HEK293 (cell line): ENCODE measurements at regions not wholly inside any gene's neighbourhood (a gene's known extent, or its start where the extent isn't known, plus 50 kb on each side); places are given as distances from the start of the nearest gene placed in this dataset.
A peak's percentile ranks its signal among the peaks of the same experiment; 100 is the strongest.
"Not testable (repeated sequence)": the region's sequence is repeated elsewhere in the genome, so short reads cannot be mapped to it uniquely, and the experiment has no call there.

Source experiments
- CTCF ChIA-PET: fragments of 350-600 bp; formaldehyde crosslinking; extraction: SDS; loops from one replicate; lab custom pipeline; 2021; ENCODE audit warnings: antibody characterized with exemption; lab: Yijun Ruan, JAX
- POLR2A ChIA-PET: fragments of 300-600 bp; formaldehyde crosslinking; extraction: SDS; loops from one replicate; lab custom pipeline; 2020; ENCODE audit warnings: antibody characterized with exemption, inconsistent platforms; lab: Yijun Ruan, JAX
- H3K27ac ChIP-seq: fragments of 200-500 bp; sonication (Bioruptor generic); 2 replicates; pipeline ENCODE4 v1.5.1; 2014; ENCODE audit warnings: low read depth, low read length, control low read depth, inconsistent platforms; ENCODE audit errors: extremely low read depth
- H3K36me3 ChIP-seq, 2 experiments: fragments of 200-500 bp in 1 of 2; sonication (Bioruptor generic) in 1 of 2; 1 replicate in 1 of 2; 2 replicates in 1 of 2; pipeline ENCODE4 v1.5.1; 2014 to 2017; ENCODE audit warnings: inconsistent platforms in 2 of 2, low read length in 2 of 2; ENCODE audit not compliant: control insufficient read depth in 2 of 2, insufficient read depth in 1 of 2
- H3K4me1 ChIP-seq: fragments of 200-500 bp; sonication (Bioruptor generic); 2 replicates; pipeline ENCODE4 v1.5.1; 2014; ENCODE audit warnings: mild to moderate bottlenecking, low read length, inconsistent platforms; ENCODE audit not compliant: control insufficient read depth, insufficient read depth
- H3K4me3 ChIP-seq: 2 replicates; pipeline ENCODE4 v1.5.1; 2011; ENCODE audit warnings: low read depth, mild to moderate bottlenecking, control low read depth, low read length, moderate library complexity
- H3K9me3 ChIP-seq: fragments of 200-500 bp; sonication (Bioruptor generic); 2 replicates; pipeline ENCODE4 v1.5.1; 2014; ENCODE audit warnings: low read depth, low read length, inconsistent platforms; ENCODE audit not compliant: control insufficient read depth, insufficient read depth
- KLF1 ChIP-seq: fragments of 450-650 bp; formaldehyde crosslinking; IDR thresholded peaks from 2 replicates; pipeline ENCODE4 v1.5.1; 2016; ENCODE audit warnings: missing biosample characterization, missing genetic modification characterization
- MZF1 ChIP-seq: fragments of 450-650 bp; formaldehyde crosslinking; IDR thresholded peaks from 2 replicates; pipeline ENCODE4 v1.5.1; 2017; ENCODE audit warnings: missing biosample characterization, missing genetic modification characterization, borderline replicate concordance
- OSR2 ChIP-seq: fragments of 450-650 bp; formaldehyde crosslinking; IDR thresholded peaks from 2 replicates; pipeline ENCODE4 v1.5.1; 2016; ENCODE audit warnings: missing biosample characterization, missing genetic modification characterization
- REPIN1 ChIP-seq: fragments of 450-650 bp; formaldehyde crosslinking; IDR thresholded peaks from 2 replicates; pipeline ENCODE4 v1.5.1; 2017; ENCODE audit warnings: missing biosample characterization, missing genetic modification characterization, low read depth
- ZFHX2 ChIP-seq: fragments of 450-650 bp; formaldehyde crosslinking; conservative IDR thresholded peaks from 2 replicates; pipeline ENCODE4 v1.5.1; 2016; ENCODE audit warnings: missing biosample characterization, missing genetic modification characterization
- ZNF121 ChIP-seq: fragments of 450-650 bp; formaldehyde crosslinking; IDR thresholded peaks from 2 replicates; pipeline ENCODE4 v1.5.1; 2016; ENCODE audit warnings: missing biosample characterization, missing genetic modification characterization
- ZNF146 ChIP-seq: fragments of 450-650 bp; formaldehyde crosslinking; IDR thresholded peaks from 2 replicates; pipeline ENCODE4 v1.5.1; 2016; ENCODE audit warnings: missing biosample characterization, missing genetic modification characterization
- ZNF169 ChIP-seq: fragments of 450-650 bp; formaldehyde crosslinking; IDR thresholded peaks from 2 replicates; pipeline ENCODE4 v1.5.1; 2016; ENCODE audit warnings: missing biosample characterization, missing genetic modification characterization
- ZNF19 ChIP-seq: fragments of 450-650 bp; formaldehyde crosslinking; IDR thresholded peaks from 2 replicates; pipeline ENCODE4; 2016; ENCODE audit warnings: missing biosample characterization, missing genetic modification characterization, low read depth
- ZNF292 ChIP-seq: fragments of 450-650 bp; formaldehyde crosslinking; IDR thresholded peaks from 2 replicates; pipeline ENCODE4 v1.5.1; 2016; ENCODE audit warnings: low read depth, missing biosample characterization, missing genetic modification characterization, borderline replicate concordance
- ZNF350 ChIP-seq: fragments of 450-650 bp; formaldehyde crosslinking; IDR thresholded peaks from 2 replicates; pipeline ENCODE4 v1.5.0; 2017; ENCODE audit warnings: missing biosample characterization, mild to moderate bottlenecking, missing genetic modification characterization
- ZNF37A ChIP-seq: fragments of 450-650 bp; IDR thresholded peaks from 2 replicates; pipeline ENCODE4 v1.5.1; 2018; ENCODE audit warnings: missing biosample characterization, missing genetic modification characterization
- ZNF394 ChIP-seq: fragments of 450-650 bp; formaldehyde crosslinking; IDR thresholded peaks from 2 replicates; pipeline ENCODE4 v1.5.1; 2016; ENCODE audit warnings: missing biosample characterization, missing genetic modification characterization, mild to moderate bottlenecking, moderate library complexity, borderline replicate concordance
- ZNF521 ChIP-seq: fragments of 450-650 bp; formaldehyde crosslinking; IDR thresholded peaks from 2 replicates; pipeline ENCODE4 v1.5.1; 2017; ENCODE audit warnings: missing biosample characterization, mild to moderate bottlenecking, missing genetic modification characterization
- ZNF555 ChIP-seq: fragments of 450-650 bp; formaldehyde crosslinking; conservative IDR thresholded peaks from 2 replicates; pipeline ENCODE4 v1.5.1; 2017; ENCODE audit warnings: missing biosample characterization, mild to moderate bottlenecking, missing genetic modification characterization, inconsistent platforms
- ZNF560 ChIP-seq: fragments of 450-650 bp; formaldehyde crosslinking; IDR thresholded peaks from 2 replicates; pipeline ENCODE4 v1.5.1; 2017; ENCODE audit warnings: missing biosample characterization, missing genetic modification characterization, borderline replicate concordance
- ZNF660 ChIP-seq: fragments of 450-650 bp; IDR thresholded peaks from 2 replicates; pipeline ENCODE4 v1.5.1; 2018; ENCODE audit warnings: missing biosample characterization, mild to moderate bottlenecking, missing genetic modification characterization
- ZNF701 ChIP-seq: fragments of 450-650 bp; formaldehyde crosslinking; IDR thresholded peaks from 2 replicates; pipeline ENCODE4 v1.5.1; 2016; ENCODE audit warnings: missing biosample characterization, missing genetic modification characterization
- ZNF747 ChIP-seq: fragments of 450-650 bp; formaldehyde crosslinking; IDR thresholded peaks from 2 replicates; pipeline ENCODE4 v1.5.1; 2016; ENCODE audit warnings: missing biosample characterization, missing genetic modification characterization
- ZNF76 ChIP-seq: fragments of 450-650 bp; formaldehyde crosslinking; IDR thresholded peaks from 2 replicates; pipeline ENCODE4; 2016; ENCODE audit warnings: low read depth, missing biosample characterization, missing genetic modification characterization, borderline replicate concordance
- ZNF777 ChIP-seq: fragments of 450-650 bp; formaldehyde crosslinking; IDR thresholded peaks from 2 replicates; pipeline ENCODE4 v1.5.1; 2017; ENCODE audit warnings: missing biosample characterization, missing genetic modification characterization, borderline replicate concordance
- ZXDB ChIP-seq: fragments of 450-650 bp; formaldehyde crosslinking; IDR thresholded peaks from 2 replicates; pipeline ENCODE4 v1.5.1; 2016; ENCODE audit warnings: missing biosample characterization, missing genetic modification characterization
- TF ChIP-seq, protein P1 (sequence below): fragments of 450-650 bp; formaldehyde crosslinking; IDR thresholded peaks from 2 replicates; pipeline ENCODE4 v1.5.1; 2016; ENCODE audit warnings: missing biosample characterization, missing genetic modification characterization, borderline replicate concordance
- TF ChIP-seq, protein P2 (sequence below): fragments of 450-650 bp; formaldehyde crosslinking; IDR thresholded peaks from 2 replicates; pipeline ENCODE4 v1.5.1; 2016; ENCODE audit warnings: missing biosample characterization, missing genetic modification characterization
- TF ChIP-seq, protein P3 (sequence below): fragments of 450-650 bp; formaldehyde crosslinking; IDR thresholded peaks from 2 replicates; pipeline ENCODE4 v1.5.1; 2016; ENCODE audit warnings: missing biosample characterization, missing genetic modification characterization
- TF ChIP-seq, protein P4 (sequence below): fragments of 450-650 bp; formaldehyde crosslinking; optimal IDR thresholded peaks from 2 replicates; pipeline ENCODE3; 2016; ENCODE audit warnings: missing biosample characterization, mild to moderate bottlenecking, missing genetic modification characterization

DNA sequence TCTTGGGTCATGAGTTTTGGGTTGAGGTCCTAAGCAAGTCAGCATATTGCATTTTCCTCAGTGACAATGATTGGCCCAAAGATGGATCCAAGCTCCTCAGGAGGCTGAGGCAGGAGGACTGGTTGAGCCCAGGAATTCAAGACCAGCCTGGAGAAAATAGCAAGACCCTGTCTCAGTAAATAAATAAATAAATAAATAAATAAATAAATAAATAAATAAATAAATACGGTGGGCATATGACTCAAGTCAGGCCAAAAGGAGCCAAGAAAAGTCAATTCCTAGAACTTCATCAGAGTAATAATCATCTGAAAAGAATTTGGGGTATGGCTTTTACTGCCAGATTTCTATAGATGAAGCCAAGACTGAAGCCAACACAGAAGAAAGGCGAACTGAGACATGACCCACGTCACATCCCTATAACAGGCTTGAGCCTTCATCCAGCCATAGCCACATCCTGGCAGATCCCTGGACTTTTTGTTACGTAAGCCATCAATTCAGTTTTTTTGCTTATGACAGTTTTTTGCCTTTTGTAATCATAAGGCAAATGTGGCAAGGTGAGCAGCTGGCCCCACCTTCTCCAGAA, 88.5 kb upstream of the NFASC start (continued):
- TF ChIP-seq ZNF555 (tag by site-specific recombination) (peak; percentile 48), ZNF394 (tag by site-specific recombination) (peak; percentile 84; the same call in 1 of the 2 replicates), ZNF560 (tag by site-specific recombination) (0 out of 2 replicates have a peak, but pooled peaks have one; percentile 16), ZNF292 (tag by site-specific recombination) (no peak), ZNF121 (tag by site-specific recombination) (no peak)

DNA sequence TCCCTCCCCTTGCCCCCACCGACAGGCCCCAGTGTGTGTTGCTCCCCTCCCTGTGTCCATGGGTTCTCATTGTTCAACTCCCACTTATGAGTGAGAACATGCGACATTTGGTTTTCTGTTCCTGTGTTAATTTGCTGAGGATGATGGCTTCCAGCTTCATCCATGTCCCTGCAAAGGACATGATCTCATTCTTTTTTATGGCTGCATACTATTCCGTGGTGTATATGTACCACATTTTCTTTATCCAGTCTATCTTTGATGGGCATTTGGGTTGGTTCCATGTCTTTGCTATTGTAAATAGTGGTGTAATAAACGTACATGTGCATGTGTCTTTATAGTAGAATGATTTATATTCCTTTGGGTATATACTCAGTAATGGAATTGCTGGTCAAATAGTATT, 85.6 kb upstream of the NFASC start:
- CTCF ChIA-PET = interaction anchor here (1.9 kb wide), 1 partner anchor 22 kb away, joined by 10 read pairs; no protein-coding TSS in a partner anchor
- peak; percentile 87 for TF ChIP-seq ZNF146 (tag by site-specific recombination)
- H3K9me3 ChIP-seq, POLR2A ChIA-PET, H3K4me1 ChIP-seq, H3K4me3 ChIP-seq, H3K36me3 ChIP-seq, H3K27ac ChIP-seq: not testable (repeated sequence)

DNA sequence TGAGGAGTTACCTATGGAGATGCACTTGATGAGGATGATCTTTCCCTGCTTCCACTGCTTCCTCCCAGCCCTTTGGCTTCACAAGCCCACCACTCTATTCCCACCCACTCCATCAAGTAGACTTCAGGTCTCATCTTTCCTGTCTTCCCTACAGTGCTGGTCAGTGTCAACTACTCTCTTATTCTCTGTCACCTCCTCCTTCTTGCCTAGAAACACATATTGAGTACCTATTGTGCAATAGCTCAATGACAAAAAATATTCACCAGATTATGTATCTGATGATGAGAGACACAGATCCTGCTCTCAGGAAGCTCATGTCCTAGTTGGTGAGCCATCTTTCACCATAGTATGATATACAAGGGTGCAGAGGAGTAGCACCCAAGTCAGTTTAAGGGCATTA, 82.2 kb upstream of the NFASC start:
- no peak overlapping the region for H3K27ac ChIP-seq
- no peaks in the 10 kb centered on the region for H3K4me1 ChIP-seq
- POLR2A ChIA-PET = no interaction called here
- no peaks in the 10 kb centered on the region for H3K36me3 ChIP-seq
- CTCF ChIA-PET = interaction anchor here (0.5 to 4.5 kb wide), 6 partner anchors 19 to 893 kb away, joined by 3 to 26 read pairs (median 4); no protein-coding TSS in a partner anchor
- TF ChIP-seq KLF1 = no peak
- no peak for TF ChIP-seq OSR2 (tag by site-specific recombination)
- TF ChIP-seq, protein P1, sequence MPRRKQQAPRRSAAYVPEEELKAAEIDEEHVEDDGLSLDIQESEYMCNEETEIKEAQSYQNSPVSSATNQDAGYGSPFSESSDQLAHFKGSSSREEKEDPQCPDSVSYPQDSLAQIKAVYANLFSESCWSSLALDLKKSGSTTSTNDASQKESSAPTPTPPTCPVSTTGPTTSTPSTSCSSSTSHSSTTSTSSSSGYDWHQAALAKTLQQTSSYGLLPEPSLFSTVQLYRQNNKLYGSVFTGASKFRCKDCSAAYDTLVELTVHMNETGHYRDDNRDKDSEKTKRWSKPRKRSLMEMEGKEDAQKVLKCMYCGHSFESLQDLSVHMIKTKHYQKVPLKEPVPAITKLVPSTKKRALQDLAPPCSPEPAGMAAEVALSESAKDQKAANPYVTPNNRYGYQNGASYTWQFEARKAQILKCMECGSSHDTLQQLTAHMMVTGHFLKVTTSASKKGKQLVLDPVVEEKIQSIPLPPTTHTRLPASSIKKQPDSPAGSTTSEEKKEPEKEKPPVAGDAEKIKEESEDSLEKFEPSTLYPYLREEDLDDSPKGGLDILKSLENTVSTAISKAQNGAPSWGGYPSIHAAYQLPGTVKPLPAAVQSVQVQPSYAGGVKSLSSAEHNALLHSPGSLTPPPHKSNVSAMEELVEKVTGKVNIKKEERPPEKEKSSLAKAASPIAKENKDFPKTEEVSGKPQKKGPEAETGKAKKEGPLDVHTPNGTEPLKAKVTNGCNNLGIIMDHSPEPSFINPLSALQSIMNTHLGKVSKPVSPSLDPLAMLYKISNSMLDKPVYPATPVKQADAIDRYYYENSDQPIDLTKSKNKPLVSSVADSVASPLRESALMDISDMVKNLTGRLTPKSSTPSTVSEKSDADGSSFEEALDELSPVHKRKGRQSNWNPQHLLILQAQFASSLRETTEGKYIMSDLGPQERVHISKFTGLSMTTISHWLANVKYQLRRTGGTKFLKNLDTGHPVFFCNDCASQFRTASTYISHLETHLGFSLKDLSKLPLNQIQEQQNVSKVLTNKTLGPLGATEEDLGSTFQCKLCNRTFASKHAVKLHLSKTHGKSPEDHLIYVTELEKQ (tag by site-specific recombination) = no peak
- no peak for TF ChIP-seq ZNF660 (tag by site-specific recombination)
- no peak for TF ChIP-seq REPIN1
- TF ChIP-seq ZNF521 (tag by site-specific recombination) = no peak
- TF ChIP-seq ZNF76 (tag by site-specific recombination) = no peak
- no peak for TF ChIP-seq MZF1 (tag by site-specific recombination)
- no peak for TF ChIP-seq ZNF350
- TF ChIP-seq, protein P2, sequence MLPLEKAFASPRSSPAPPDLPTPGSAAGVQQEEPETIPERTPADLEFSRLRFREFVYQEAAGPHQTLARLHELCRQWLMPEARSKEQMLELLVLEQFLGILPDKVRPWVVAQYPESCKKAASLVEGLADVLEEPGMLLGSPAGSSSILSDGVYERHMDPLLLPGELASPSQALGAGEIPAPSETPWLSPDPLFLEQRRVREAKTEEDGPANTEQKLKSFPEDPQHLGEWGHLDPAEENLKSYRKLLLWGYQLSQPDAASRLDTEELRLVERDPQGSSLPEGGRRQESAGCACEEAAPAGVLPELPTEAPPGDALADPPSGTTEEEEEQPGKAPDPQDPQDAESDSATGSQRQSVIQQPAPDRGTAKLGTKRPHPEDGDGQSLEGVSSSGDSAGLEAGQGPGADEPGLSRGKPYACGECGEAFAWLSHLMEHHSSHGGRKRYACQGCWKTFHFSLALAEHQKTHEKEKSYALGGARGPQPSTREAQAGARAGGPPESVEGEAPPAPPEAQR = no peak
- TF ChIP-seq ZNF37A (tag by site-specific recombination) = no peak
- no peak for TF ChIP-seq ZNF169 (tag by site-specific recombination)
- TF ChIP-seq ZNF747 (tag by site-specific recombination) = no peak
- TF ChIP-seq, protein P3, sequence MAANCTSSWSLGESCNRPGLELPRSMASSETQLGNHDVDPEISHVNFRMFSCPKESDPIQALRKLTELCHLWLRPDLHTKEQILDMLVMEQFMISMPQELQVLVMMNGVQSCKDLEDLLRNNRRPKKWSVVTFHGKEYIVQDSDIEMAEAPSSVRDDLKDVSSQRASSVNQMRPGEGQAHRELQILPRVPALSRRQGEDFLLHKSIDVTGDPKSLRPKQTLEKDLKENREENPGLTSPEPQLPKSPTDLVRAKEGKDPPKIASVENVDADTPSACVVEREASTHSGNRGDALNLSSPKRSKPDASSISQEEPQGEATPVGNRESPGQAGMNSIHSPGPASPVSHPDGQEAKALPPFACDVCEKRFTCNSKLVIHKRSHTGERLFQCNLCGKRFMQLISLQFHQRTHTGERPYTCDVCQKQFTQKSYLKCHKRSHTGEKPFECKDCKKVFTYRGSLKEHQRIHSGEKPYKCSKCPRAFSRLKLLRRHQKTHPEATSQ (tag by site-specific recombination) = no peak
- TF ChIP-seq, protein P4, sequence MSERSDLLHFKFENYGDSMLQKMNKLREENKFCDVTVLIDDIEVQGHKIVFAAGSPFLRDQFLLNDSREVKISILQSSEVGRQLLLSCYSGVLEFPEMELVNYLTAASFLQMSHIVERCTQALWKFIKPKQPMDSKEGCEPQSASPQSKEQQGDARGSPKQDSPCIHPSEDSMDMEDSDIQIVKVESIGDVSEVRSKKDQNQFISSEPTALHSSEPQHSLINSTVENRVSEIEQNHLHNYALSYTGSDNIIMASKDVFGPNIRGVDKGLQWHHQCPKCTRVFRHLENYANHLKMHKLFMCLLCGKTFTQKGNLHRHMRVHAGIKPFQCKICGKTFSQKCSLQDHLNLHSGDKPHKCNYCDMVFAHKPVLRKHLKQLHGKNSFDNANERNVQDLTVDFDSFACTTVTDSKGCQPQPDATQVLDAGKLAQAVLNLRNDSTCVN = no peak
- TF ChIP-seq ZNF777 (tag by site-specific recombination) = no peak
- no peak for TF ChIP-seq ZNF19 (tag by site-specific recombination)
- no peak for TF ChIP-seq ZXDB (tag by site-specific recombination)
- TF ChIP-seq ZNF701 (tag by site-specific recombination) = no peak
- TF ChIP-seq ZFHX2 (tag by site-specific recombination) = no peak
- H3K9me3 ChIP-seq = no peaks in the 10 kb centered on the region
- no peak overlapping the region for H3K4me3 ChIP-seq
